ENCODE measurements at regions not wholly inside any gene's neighbourhood (a gene's known extent, or its start where the extent isn't known, plus 50 kb on each side); places are given as distances from the start of the nearest gene placed in this dataset.
"Not testable (repeated sequence)": the region's sequence is repeated elsewhere in the genome, so short reads cannot be mapped to it uniquely, and the experiment has no call there.

GRCh38 chr11:71136095-71136845 lies 116.1 kb downstream of the SHANK2 start:
- no peak overlapping the region for H3K27ac ChIP-seq
- H3K4me3 ChIP-seq = no peak overlapping the region
- no peaks in the 10 kb centered on the region for H3K36me3 ChIP-seq (ENCODE audit: insufficient read depth, low read length)
- no peak for TF ChIP-seq POLR2AphosphoS5 (IDR thresholded peaks at IDR 0.05; ENCODE audit: borderline replicate concordance, low read depth, low read length)
- no peak overlapping the region for H3K9ac ChIP-seq (ENCODE audit: insufficient read length)
- DNase-seq (ENCODE audit: low read depth, low spot score) = no peak
- no peaks in the 10 kb centered on the region for H3K9me3 ChIP-seq (ENCODE audit: low read depth, low read length)

DNA sequence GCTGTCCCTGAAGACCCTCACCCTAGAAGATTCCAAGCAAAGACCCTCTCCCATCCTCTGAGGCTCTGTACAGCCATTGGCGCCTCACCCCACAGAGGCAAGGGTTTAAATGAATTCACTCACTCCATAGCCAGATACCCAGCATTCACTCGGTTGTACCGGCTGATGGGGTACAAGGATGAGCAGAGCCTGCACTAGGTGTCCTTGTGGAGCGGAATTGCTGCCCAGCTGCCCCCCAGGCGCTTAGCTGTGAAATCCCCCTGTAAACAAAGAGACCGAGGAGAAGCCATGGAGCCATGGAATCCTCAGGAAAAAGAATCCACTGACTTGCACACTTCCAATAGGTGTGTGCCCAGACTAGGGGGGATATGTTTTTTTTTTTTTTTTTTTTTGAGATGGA lies 117.3 kb downstream of the SHANK2 start:
- no peak for DNase-seq (ENCODE audit: low read depth, low spot score)
- Histone ChIP-seq H3K9me3 (ENCODE audit: low read depth, low read length) (no peaks in the 10 kb centered on the region), H3K36me3 (ENCODE audit: insufficient read depth, low read length) (no peaks in the 10 kb centered on the region), H3K9ac (ENCODE audit: insufficient read length) (no peak overlapping the region), H3K27ac (no peak overlapping the region), H3K4me3 (no peak overlapping the region)
- TF ChIP-seq FOXP2 (optimal IDR thresholded peaks at IDR 0.05; ENCODE audit: control extremely low read depth, extremely low read length, insufficient read depth) (no peak), EZH2 (IDR thresholded peaks at IDR 0.05) (no peak), POLR2AphosphoS5 (IDR thresholded peaks at IDR 0.05; ENCODE audit: borderline replicate concordance, low read depth, low read length) (no peak)

- Histone ChIP-seq H3K27ac (no peak overlapping the region), H3K9ac (ENCODE audit: insufficient read length) (no peak overlapping the region), H3K9me3 (ENCODE audit: low read depth, low read length) (no peaks in the 10 kb centered on the region), H3K4me3 (no peak overlapping the region), H3K36me3 (ENCODE audit: insufficient read depth, low read length) (no peaks in the 10 kb centered on the region)
- TF ChIP-seq EZH2 (IDR thresholded peaks at IDR 0.05) (no peak), POLR2AphosphoS5 (IDR thresholded peaks at IDR 0.05; ENCODE audit: borderline replicate concordance, low read depth, low read length) (no peak), FOXP2 (optimal IDR thresholded peaks at IDR 0.05; ENCODE audit: control extremely low read depth, extremely low read length, insufficient read depth) (no peak)
- no peak for DNase-seq (ENCODE audit: low read depth, low spot score)
Observed at GRCh38 chr11:71133946-71134345, 118.4 kb downstream of the SHANK2 start.

- H3K27ac ChIP-seq = no peak overlapping the region
- no peak overlapping the region for H3K9ac ChIP-seq (ENCODE audit: insufficient read length)
- no peaks in the 10 kb centered on the region for H3K36me3 ChIP-seq (ENCODE audit: insufficient read depth, low read length)
- TF ChIP-seq FOXP2 (optimal IDR thresholded peaks at IDR 0.05; ENCODE audit: control extremely low read depth, extremely low read length, insufficient read depth) = no peak
- TF ChIP-seq POLR2AphosphoS5 (IDR thresholded peaks at IDR 0.05; ENCODE audit: borderline replicate concordance, low read depth, low read length) = no peak
- TF ChIP-seq EZH2 (IDR thresholded peaks at IDR 0.05) = no peak
- no peaks in the 10 kb centered on the region for H3K9me3 ChIP-seq (ENCODE audit: low read depth, low read length)
- DNase-seq (ENCODE audit: low read depth, low spot score) = no peak
- H3K4me3 ChIP-seq = no peak overlapping the region
Observed at GRCh38 chr11:71131861-71132260, 120.5 kb downstream of the SHANK2 start.

GRCh38 chr11:71130106-71130505 lies 122.3 kb downstream of the SHANK2 start:
- Histone ChIP-seq H3K9me3 (ENCODE audit: low read depth, low read length) (no peaks in the 10 kb centered on the region), H3K4me3 (no peak overlapping the region), H3K36me3 (ENCODE audit: insufficient read depth, low read length) (no peaks in the 10 kb centered on the region), H3K27ac (no peak overlapping the region), H3K9ac (ENCODE audit: insufficient read length) (no peak overlapping the region)
- no peak for DNase-seq (ENCODE audit: low read depth, low spot score)
- no peak for TF ChIP-seq EZH2 (IDR thresholded peaks at IDR 0.05)

GRCh38 chr11:71129624-71130023 lies 122.8 kb downstream of the SHANK2 start:
- H3K27ac ChIP-seq = no peak overlapping the region
- TF ChIP-seq EZH2 (IDR thresholded peaks at IDR 0.05) (no peak), FOXP2 (optimal IDR thresholded peaks at IDR 0.05; ENCODE audit: control extremely low read depth, extremely low read length, insufficient read depth) (no peak), POLR2AphosphoS5 (IDR thresholded peaks at IDR 0.05; ENCODE audit: borderline replicate concordance, low read depth, low read length) (no peak)
- no peak for DNase-seq (ENCODE audit: low read depth, low spot score)

GRCh38 chr11:71127806-71128205 lies 124.6 kb downstream of the SHANK2 start:
- Histone ChIP-seq H3K9ac (ENCODE audit: insufficient read length) (no peak overlapping the region), H3K4me3 (no peak overlapping the region), H3K27ac (no peak overlapping the region), H3K9me3 (ENCODE audit: low read depth, low read length) (no peaks in the 10 kb centered on the region), H3K36me3 (ENCODE audit: insufficient read depth, low read length) (no peaks in the 10 kb centered on the region)
- DNase-seq (ENCODE audit: low read depth, low spot score) = no peak
- TF ChIP-seq POLR2AphosphoS5 (IDR thresholded peaks at IDR 0.05; ENCODE audit: borderline replicate concordance, low read depth, low read length) = no peak
- TF ChIP-seq FOXP2 (optimal IDR thresholded peaks at IDR 0.05; ENCODE audit: control extremely low read depth, extremely low read length, insufficient read depth) = no peak
- TF ChIP-seq EZH2 (IDR thresholded peaks at IDR 0.05) = no peak

More at GRCh38 chr11:71129624-71130023, 122.8 kb downstream of the SHANK2 start:
- Histone ChIP-seq H3K9me3 (ENCODE audit: low read depth, low read length) (no peaks in the 10 kb centered on the region), H3K36me3 (ENCODE audit: insufficient read depth, low read length) (no peaks in the 10 kb centered on the region), H3K9ac (ENCODE audit: insufficient read length) (no peak overlapping the region), H3K4me3 (no peak overlapping the region)

- not testable (repeated sequence) for H3K27ac ChIP-seq; H3K9ac ChIP-seq (ENCODE audit: insufficient read length); H3K9me3 ChIP-seq (ENCODE audit: low read depth, low read length); H3K36me3 ChIP-seq (ENCODE audit: insufficient read depth, low read length); DNase-seq (ENCODE audit: low read depth, low spot score); H3K4me3 ChIP-seq
Observed at GRCh38 chr11:71126401-71126800, 126.0 kb downstream of the SHANK2 start.

GRCh38 chr11:71125150-71125549 lies 127.2 kb downstream of the SHANK2 start:
- DNase-seq (ENCODE audit: low read depth, low spot score) = no peak
- no peaks in the 10 kb centered on the region for H3K9me3 ChIP-seq (ENCODE audit: low read depth, low read length)
- H3K27ac ChIP-seq = no peak overlapping the region
- no peak for TF ChIP-seq POLR2AphosphoS5 (IDR thresholded peaks at IDR 0.05; ENCODE audit: borderline replicate concordance, low read depth, low read length)
- TF ChIP-seq FOXP2 (optimal IDR thresholded peaks at IDR 0.05; ENCODE audit: control extremely low read depth, extremely low read length, insufficient read depth) = no peak
- TF ChIP-seq EZH2 (IDR thresholded peaks at IDR 0.05) = no peak
- no peak overlapping the region for H3K4me3 ChIP-seq
- H3K9ac ChIP-seq (ENCODE audit: insufficient read length) = no peak overlapping the region
- no peaks in the 10 kb centered on the region for H3K36me3 ChIP-seq (ENCODE audit: insufficient read depth, low read length)

Measured in SK-N-MC (cell line).